Upper lobe of left lung (tissue), 6 donors: ENCODE measurements at regions not wholly inside any gene's neighbourhood (a gene's known extent, or its start where the extent isn't known, plus 50 kb on each side); places are given as distances from the start of the nearest gene placed in this dataset.

ENCODE experiments used
- ATAC-seq, 2 donors: fragments of 200-7000 bp; cut with Tn5 transposase; one replicate each; pipeline ENCODE4 v1.9.1; 2022; ENCODE audit warnings: mild to moderate bottlenecking in 2 of 2, moderate library complexity in 2 of 2; ENCODE audit not compliant: low FRiP score in 2 of 2
- DNase-seq, 2 donors: peaks; one replicate each; pipeline ENCODE4 v3.0.0-alpha.2; 2019 to 2020
- H3K27ac ChIP-seq, 4 donors: fragments of 200-600 bp; sonication (generic); one replicate each; pipeline ENCODE4 v1.5.1; 2016 to 2019
- H3K27me3 ChIP-seq, 4 donors: fragments of 200-600 bp; sonication (generic); one replicate each; pipeline ENCODE4 v1.5.1; 2017 to 2019
- H3K36me3 ChIP-seq, 4 donors: fragments of 200-600 bp; sonication (generic); one replicate each; pipeline ENCODE4 v1.5.1; 2016 to 2019
- H3K4me1 ChIP-seq, 4 donors: fragments of 200-600 bp; sonication (generic); one replicate each; pipeline ENCODE4 v1.5.1; 2018 to 2019
- H3K4me3 ChIP-seq, 4 donors: fragments of 200-600 bp; sonication (generic); one replicate each; pipeline ENCODE4 v1.5.1; 2017 to 2019; ENCODE audit warnings: mild to moderate bottlenecking in 2 of 4, moderate library complexity in 1 of 4
- H3K9me3 ChIP-seq, 4 donors: fragments of 200-600 bp; sonication (generic); one replicate each; pipeline ENCODE4 v1.5.1; 2018 to 2019
- CTCF ChIP-seq, 6 experiments: fragments of 450-650 bp in 4 of 6; fragments of 200-600 bp in 2 of 6; sonication (generic) in 2 of 6; IDR thresholded peaks; one replicate each; pipeline ENCODE4 v1.5.1; 2016 to 2019; ENCODE audit warnings: antibody characterized with exemption in 6 of 6
- EP300 ChIP-seq, 4 donors: sonication (generic); formaldehyde crosslinking; IDR thresholded peaks; one replicate each; pipeline ENCODE4 v1.5.1; 2017; ENCODE audit warnings: antibody characterized with exemption in 4 of 4, control low read depth in 2 of 4
- POLR2A ChIP-seq, 4 donors: fragments of 450-650 bp; IDR thresholded peaks; one replicate each; pipeline ENCODE4 v1.5.1; 2016 to 2017; ENCODE audit warnings: antibody characterized with exemption in 4 of 4, mild to moderate bottlenecking in 2 of 4
- POLR2AphosphoS5 ChIP-seq, 2 donors: sonication (generic); formaldehyde crosslinking; IDR thresholded peaks; one replicate each; pipeline ENCODE4 v1.5.1; 2017; ENCODE audit warnings: antibody characterized with exemption in 2 of 2
- WGBS, 2 donors: methylation state at CpG; one replicate each; pipeline ENCODE4 v1.1.5; 2017 to 2018; 5-methylcytosine and 5-hydroxymethylcytosine counted together
- donor health status: DM: no; HTN: no; CAD: no; lungs with moderate emphysema.
- donor health status: DM: no; HTN: yes; CAD: no; lungs with severe emphysema.

GRCh38 chr6:44593539-44593944 lies 206.0 kb downstream of the CDC5L start:
- H3K4me3 ChIP-seq = no peak overlapping the region
- DNase-seq = no peak
- ATAC-seq = peak in 1 of 2 donors; percentile 56
- H3K36me3 ChIP-seq = no peaks in the 10 kb centered on the region
- TF ChIP-seq CTCF (IDR thresholded peaks at IDR 0.05) (peak in 4 of 6 experiments; percentile 23 to 38 (median 31)), POLR2AphosphoS5 (IDR thresholded peaks at IDR 0.05) (no peak), POLR2A (IDR thresholded peaks at IDR 0.05) (no peak)
- H3K4me1 ChIP-seq = no peaks in the 10 kb centered on the region
- no peak overlapping the region for H3K27ac ChIP-seq
- peaks cover 0 to 4% (median 0%) of the 10 kb centered on the region in 4 donors for H3K9me3 ChIP-seq
- H3K27me3 ChIP-seq = no peaks in the 10 kb centered on the region
- 21 to 22% methylated on average over 2 of the region's 2 CpGs for WGBS, 2 donors

GRCh38 chr6:44594481-44594880 lies 207.0 kb downstream of the CDC5L start:
- 34 to 58% methylated on average over 2 to 4 of the region's 4 CpGs for WGBS, 2 donors
- H3K4me1 ChIP-seq = no peaks in the 10 kb centered on the region
- no peaks in the 10 kb centered on the region for H3K36me3 ChIP-seq
- no peak overlapping the region for H3K4me3 ChIP-seq
- no peak overlapping the region for H3K27ac ChIP-seq
- ATAC-seq (peak; percentile 9 to 54), DNase-seq (peak in 1 of 2 donors; percentile 15)
- TF ChIP-seq EP300 (IDR thresholded peaks at IDR 0.05) = no peak
- no peak for TF ChIP-seq POLR2A (IDR thresholded peaks at IDR 0.05)
- TF ChIP-seq POLR2AphosphoS5 (IDR thresholded peaks at IDR 0.05) = no peak
- TF ChIP-seq CTCF (IDR thresholded peaks at IDR 0.05) = no peak
- H3K9me3 ChIP-seq = peaks cover 0 to 4% (median 0%) of the 10 kb centered on the region in 4 donors
- H3K27me3 ChIP-seq = no peaks in the 10 kb centered on the region

GRCh38 chr6:44598679-44599078 lies 211.2 kb downstream of the CDC5L start:
- H3K27me3 ChIP-seq = no peaks in the 10 kb centered on the region
- no peak for TF ChIP-seq EP300 (IDR thresholded peaks at IDR 0.05)
- TF ChIP-seq POLR2AphosphoS5 (IDR thresholded peaks at IDR 0.05) = no peak
- no peak for TF ChIP-seq CTCF (IDR thresholded peaks at IDR 0.05)
- no peak for TF ChIP-seq POLR2A (IDR thresholded peaks at IDR 0.05)
- no peak overlapping the region for H3K27ac ChIP-seq
- no peaks in the 10 kb centered on the region for H3K36me3 ChIP-seq
- DNase-seq (no peak), ATAC-seq (no peak)
- WGBS, 2 donors = 59 to 75% methylated on average over 5 of the region's 5 CpGs
- H3K4me3 ChIP-seq = no peak overlapping the region
- H3K4me1 ChIP-seq = no peaks in the 10 kb centered on the region
- peaks cover 0 to 4% (median 0%) of the 10 kb centered on the region in 4 donors for H3K9me3 ChIP-seq

GRCh38 chr6:44599672-44600071 lies 212.2 kb downstream of the CDC5L start:
- no peak for TF ChIP-seq CTCF (IDR thresholded peaks at IDR 0.05)
- TF ChIP-seq POLR2A (IDR thresholded peaks at IDR 0.05) = no peak
- TF ChIP-seq POLR2AphosphoS5 (IDR thresholded peaks at IDR 0.05) = no peak
- TF ChIP-seq EP300 (IDR thresholded peaks at IDR 0.05) = no peak
- H3K27me3 ChIP-seq = no peaks in the 10 kb centered on the region
- H3K4me1 ChIP-seq = no peaks in the 10 kb centered on the region
- WGBS, 2 donors = 85 to 88% methylated on average over 3 of the region's 3 CpGs
- no peaks in the 10 kb centered on the region for H3K36me3 ChIP-seq
- H3K4me3 ChIP-seq = no peak overlapping the region
- peaks cover 0 to 4% (median 0%) of the 10 kb centered on the region in 4 donors for H3K9me3 ChIP-seq
- H3K27ac ChIP-seq = no peak overlapping the region
- DNase-seq = peak in 1 of 2 donors; percentile 49
- no peak for ATAC-seq

- WGBS, 2 donors = 77 to 80% methylated on average over 9 of the region's 9 CpGs
- no peaks in the 10 kb centered on the region for H3K36me3 ChIP-seq
These were observed 215.7 kb downstream of the CDC5L start for GRCh38 chr6:44603044-44603686.

More at GRCh38 chr6:44603044-44603686, 215.7 kb downstream of the CDC5L start:
- H3K4me3 ChIP-seq = no peak overlapping the region
- DNase-seq (no peak), ATAC-seq (no peak)
- no peaks in the 10 kb centered on the region for H3K4me1 ChIP-seq
- no peaks in the 10 kb centered on the region for H3K9me3 ChIP-seq
- no peak for TF ChIP-seq EP300 (IDR thresholded peaks at IDR 0.05)
- TF ChIP-seq POLR2AphosphoS5 (IDR thresholded peaks at IDR 0.05) = no peak
- no peak for TF ChIP-seq CTCF (IDR thresholded peaks at IDR 0.05)
- TF ChIP-seq POLR2A (IDR thresholded peaks at IDR 0.05) = no peak
- H3K27ac ChIP-seq = no peak overlapping the region
- no peaks in the 10 kb centered on the region for H3K27me3 ChIP-seq
